ENCODE measurements at regions not wholly inside any gene's neighbourhood (a gene's known extent, or its start where the extent isn't known, plus 50 kb on each side); places are given as distances from the start of the nearest gene placed in this dataset.

- ATAC-seq (no peak), DNase-seq (ENCODE audit: low read depth, low spot score) (no peak)
- intact Hi-C loops (cut with micrococcal nuclease; ENCODE audit: unreplicated experiment) (no loop called here), in situ Hi-C loops (cut with HindIII; ENCODE audit: low pct_unique_long_range_greater_than_20kb, low sequenced_read_pairs) (no loop called here)
- TF ChIP-seq POLR2AphosphoS5 (IDR thresholded peaks at IDR 0.05; ENCODE audit: low read depth, low read length) (no peak), CTCF (IDR thresholded peaks at IDR 0.05) (no peak), REST (IDR thresholded peaks at IDR 0.05; ENCODE audit: insufficient read depth in 1 of 2, low read depth in 2 of 2, low read length in 1 of 2) (no peak), SIN3A (IDR thresholded peaks at IDR 0.05; ENCODE audit: borderline replicate concordance, insufficient read depth, low read depth, low read length) (no peak)
- ChIA-PET POLR2A (no interaction called here), CTCF (no interaction called here)
- Histone ChIP-seq H3K9me3 (ENCODE audit: control insufficient read depth, insufficient read depth, low read depth, low read length) (no peaks in the 10 kb centered on the region), H3K4me3 (ENCODE audit: low read depth in 2 of 2, low read length in 2 of 2) (no peak overlapping the region), H3K27me3 (ENCODE audit: control insufficient read depth, insufficient read depth, low read length) (0 out of 2 replicates have a peak, but pooled peaks cover 4% of the 10 kb centered on the region), H3K27ac (ENCODE audit: low read length) (no peak overlapping the region), H3K4me1 (ENCODE audit: control insufficient read depth, insufficient read depth, low read length) (no peaks in the 10 kb centered on the region), H3K36me3 (ENCODE audit: control insufficient read depth, insufficient read depth, low read length) (no peaks in the 10 kb centered on the region)
- BruUV-seq (replicated peaks), result no TSS peak
These were observed 83.5 kb downstream of the RBM43 start for GRCh38 chr2:151178207-151178606.

- POLR2A ChIA-PET, result no interaction called here
- Histone ChIP-seq H3K9me3 (ENCODE audit: control insufficient read depth, insufficient read depth, low read depth, low read length) (no peaks in the 10 kb centered on the region), H3K36me3 (ENCODE audit: control insufficient read depth, insufficient read depth, low read length) (no peaks in the 10 kb centered on the region), H3K4me1 (ENCODE audit: control insufficient read depth, insufficient read depth, low read length) (no peaks in the 10 kb centered on the region), H3K4me3 (ENCODE audit: low read depth in 2 of 2, low read length in 2 of 2) (no peak overlapping the region), H3K27ac (ENCODE audit: low read length) (no peak overlapping the region), H3K27me3 (ENCODE audit: control insufficient read depth, insufficient read depth, low read length) (0 out of 2 replicates have a peak, but pooled peaks cover 6% of the 10 kb centered on the region)
- BruUV-seq (replicated peaks), result no TSS peak
- no peak for DNase-seq (ENCODE audit: low read depth, low spot score)
- intact Hi-C loops (cut with micrococcal nuclease; ENCODE audit: unreplicated experiment), result no loop called here
- TF ChIP-seq CTCF (IDR thresholded peaks at IDR 0.05) (no peak), SIN3A (IDR thresholded peaks at IDR 0.05; ENCODE audit: borderline replicate concordance, insufficient read depth, low read depth, low read length) (no peak), POLR2AphosphoS5 (IDR thresholded peaks at IDR 0.05; ENCODE audit: low read depth, low read length) (no peak), REST (IDR thresholded peaks at IDR 0.05; ENCODE audit: insufficient read depth in 1 of 2, low read depth in 2 of 2, low read length in 1 of 2) (no peak), TCF7L2 (IDR thresholded peaks at IDR 0.05; ENCODE audit: low read depth, low read length) (no peak)
- in situ Hi-C loops (cut with HindIII; ENCODE audit: low pct_unique_long_range_greater_than_20kb, low sequenced_read_pairs), result no loop called here
- ATAC-seq, result no peak
- CTCF ChIA-PET, result no interaction called here
These were observed 83.9 kb downstream of the RBM43 start for GRCh38 chr2:151177756-151178155.
